GM23248 (cell line): ENCODE measurements at regions not wholly inside any gene's neighbourhood (a gene's known extent, or its start where the extent isn't known, plus 50 kb on each side); places are given as distances from the start of the nearest gene placed in this dataset.

Source experiments
- EZH2 ChIP-seq: fragments of 200-600 bp; sonication (generic); IDR thresholded peaks from 2 replicates; pipeline ENCODE4 v1.6.1; 2018; ENCODE audit warnings: antibody characterized with exemption, mild to moderate bottlenecking; ENCODE audit not compliant: insufficient read depth, poor library complexity, severe bottlenecking
- EZH2phosphoT487 ChIP-seq: fragments of 200-600 bp; sonication (generic); IDR thresholded peaks from 2 replicates; pipeline ENCODE4 v1.6.1; 2018; ENCODE audit warnings: antibody characterized with exemption, moderate library complexity, mild to moderate bottlenecking, low read depth; ENCODE audit not compliant: insufficient read depth

DNA sequence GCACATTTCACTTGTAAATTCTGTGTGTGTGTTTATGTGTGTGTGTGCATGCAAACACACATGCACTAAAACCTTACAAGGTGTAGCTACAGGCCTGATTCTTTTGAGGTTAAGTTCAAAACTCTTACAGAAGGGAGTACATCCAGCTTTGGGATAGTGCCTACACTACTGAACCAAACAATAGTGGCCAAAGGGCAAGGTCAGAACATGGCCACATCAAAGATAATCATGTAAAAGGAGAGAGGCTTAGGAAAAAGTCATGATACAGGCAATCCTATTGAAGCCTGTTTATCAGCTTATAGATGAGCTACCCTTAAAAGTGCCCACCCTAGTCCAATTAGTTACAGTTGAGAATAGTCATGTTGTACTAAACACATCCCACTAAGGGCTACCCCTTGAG is 139.6 kb downstream of the IDS start:
- TF ChIP-seq EZH2phosphoT487 (no peak), EZH2 (no peak)
